ENCODE measurements at regions not wholly inside any gene's neighbourhood (a gene's known extent, or its start where the extent isn't known, plus 50 kb on each side); places are given as distances from the start of the nearest gene placed in this dataset.

- H3K9me3 ChIP-seq (ENCODE audit: severe bottlenecking), result no peaks in the 10 kb centered on the region
- no peak for ATAC-seq (ENCODE audit: low read depth)
- no peaks in the 10 kb centered on the region for H3K36me3 ChIP-seq (ENCODE audit: low read depth)
- DNase-seq (ENCODE audit: low spot score), result no peak
- no peak overlapping the region for H3K4me3 ChIP-seq (ENCODE audit: severe bottlenecking)
- H3K27ac ChIP-seq (ENCODE audit: poor library complexity, severe bottlenecking), result no peak overlapping the region
- no peaks in the 10 kb centered on the region for H3K4me1 ChIP-seq (ENCODE audit: insufficient read depth, poor library complexity, severe bottlenecking)
- TF ChIP-seq, protein P1, sequence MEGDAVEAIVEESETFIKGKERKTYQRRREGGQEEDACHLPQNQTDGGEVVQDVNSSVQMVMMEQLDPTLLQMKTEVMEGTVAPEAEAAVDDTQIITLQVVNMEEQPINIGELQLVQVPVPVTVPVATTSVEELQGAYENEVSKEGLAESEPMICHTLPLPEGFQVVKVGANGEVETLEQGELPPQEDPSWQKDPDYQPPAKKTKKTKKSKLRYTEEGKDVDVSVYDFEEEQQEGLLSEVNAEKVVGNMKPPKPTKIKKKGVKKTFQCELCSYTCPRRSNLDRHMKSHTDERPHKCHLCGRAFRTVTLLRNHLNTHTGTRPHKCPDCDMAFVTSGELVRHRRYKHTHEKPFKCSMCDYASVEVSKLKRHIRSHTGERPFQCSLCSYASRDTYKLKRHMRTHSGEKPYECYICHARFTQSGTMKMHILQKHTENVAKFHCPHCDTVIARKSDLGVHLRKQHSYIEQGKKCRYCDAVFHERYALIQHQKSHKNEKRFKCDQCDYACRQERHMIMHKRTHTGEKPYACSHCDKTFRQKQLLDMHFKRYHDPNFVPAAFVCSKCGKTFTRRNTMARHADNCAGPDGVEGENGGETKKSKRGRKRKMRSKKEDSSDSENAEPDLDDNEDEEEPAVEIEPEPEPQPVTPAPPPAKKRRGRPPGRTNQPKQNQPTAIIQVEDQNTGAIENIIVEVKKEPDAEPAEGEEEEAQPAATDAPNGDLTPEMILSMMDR (IDR thresholded peaks at IDR 0.05; ENCODE audit: poor library complexity, severe bottlenecking), result no peak
- peaks cover 2% of the 10 kb centered on the region for H3K27me3 ChIP-seq (ENCODE audit: insufficient read depth, poor library complexity, severe bottlenecking)
Observed at GRCh38 chr3:36229496-36229895, 150.8 kb upstream of the STAC start.

- Histone ChIP-seq H3K4me3 (ENCODE audit: severe bottlenecking) (no peak overlapping the region), H3K9me3 (ENCODE audit: severe bottlenecking) (no peaks in the 10 kb centered on the region), H3K4me1 (ENCODE audit: insufficient read depth, poor library complexity, severe bottlenecking) (no peaks in the 10 kb centered on the region), H3K36me3 (ENCODE audit: low read depth) (no peaks in the 10 kb centered on the region), H3K27ac (ENCODE audit: poor library complexity, severe bottlenecking) (no peak overlapping the region), H3K27me3 (ENCODE audit: insufficient read depth, poor library complexity, severe bottlenecking) (peaks cover 2% of the 10 kb centered on the region)
- TF ChIP-seq, protein P1 (IDR thresholded peaks at IDR 0.05; ENCODE audit: poor library complexity, severe bottlenecking), result no peak
- no peak for ATAC-seq (ENCODE audit: low read depth)
- no peak for DNase-seq (ENCODE audit: low spot score)
Observed at GRCh38 chr3:36232797-36233489, 147.4 kb upstream of the STAC start.

- Histone ChIP-seq H3K4me3 (ENCODE audit: severe bottlenecking) (no peak overlapping the region), H3K9me3 (ENCODE audit: severe bottlenecking) (no peaks in the 10 kb centered on the region), H3K36me3 (ENCODE audit: low read depth) (no peaks in the 10 kb centered on the region), H3K4me1 (ENCODE audit: insufficient read depth, poor library complexity, severe bottlenecking) (no peaks in the 10 kb centered on the region), H3K27ac (ENCODE audit: poor library complexity, severe bottlenecking) (no peak overlapping the region), H3K27me3 (ENCODE audit: insufficient read depth, poor library complexity, severe bottlenecking) (no peaks in the 10 kb centered on the region)
- TF ChIP-seq, protein P1 (IDR thresholded peaks at IDR 0.05; ENCODE audit: poor library complexity, severe bottlenecking), result no peak
- no peak for DNase-seq (ENCODE audit: low spot score)
- ATAC-seq (ENCODE audit: low read depth), result peak; percentile 76; the same call in 2 of the 3 replicates
Observed at GRCh38 chr3:36244728-36245127, 135.6 kb upstream of the STAC start.

GRCh38 chr3:36248374-36248773 is 131.9 kb upstream of the STAC start:
- Histone ChIP-seq H3K27ac (ENCODE audit: poor library complexity, severe bottlenecking) (no peak overlapping the region), H3K9me3 (ENCODE audit: severe bottlenecking) (no peaks in the 10 kb centered on the region), H3K4me1 (ENCODE audit: insufficient read depth, poor library complexity, severe bottlenecking) (no peaks in the 10 kb centered on the region), H3K36me3 (ENCODE audit: low read depth) (no peaks in the 10 kb centered on the region), H3K27me3 (ENCODE audit: insufficient read depth, poor library complexity, severe bottlenecking) (no peaks in the 10 kb centered on the region), H3K4me3 (ENCODE audit: severe bottlenecking) (no peak overlapping the region)
- TF ChIP-seq, protein P1 (IDR thresholded peaks at IDR 0.05; ENCODE audit: poor library complexity, severe bottlenecking), result no peak
- DNase-seq (ENCODE audit: low spot score) (no peak), ATAC-seq (ENCODE audit: low read depth) (no peak)

- H3K27ac ChIP-seq (ENCODE audit: poor library complexity, severe bottlenecking), result no peak overlapping the region
- H3K4me1 ChIP-seq (ENCODE audit: insufficient read depth, poor library complexity, severe bottlenecking), result no peaks in the 10 kb centered on the region
- no peak overlapping the region for H3K4me3 ChIP-seq (ENCODE audit: severe bottlenecking)
- no peaks in the 10 kb centered on the region for H3K9me3 ChIP-seq (ENCODE audit: severe bottlenecking)
- DNase-seq (ENCODE audit: low spot score), result no peak
- TF ChIP-seq, protein P1 (IDR thresholded peaks at IDR 0.05; ENCODE audit: poor library complexity, severe bottlenecking), result no peak
- no peaks in the 10 kb centered on the region for H3K27me3 ChIP-seq (ENCODE audit: insufficient read depth, poor library complexity, severe bottlenecking)
- no peaks in the 10 kb centered on the region for H3K36me3 ChIP-seq (ENCODE audit: low read depth)
- no peak for ATAC-seq (ENCODE audit: low read depth)
Observed at GRCh38 chr3:36250191-36250590, 130.1 kb upstream of the STAC start.
